Fibroblast of lung (primary cell): ENCODE measurements at regions not wholly inside any gene's neighbourhood (a gene's known extent, or its start where the extent isn't known, plus 50 kb on each side); places are given as distances from the start of the nearest gene placed in this dataset.

ENCODE experiments used
- CTCF ChIP-seq, 2 donors: IDR thresholded peaks in 1 of 2; conservative IDR thresholded peaks in 1 of 2; 1 replicate in 1 of 2; 2 replicates in 1 of 2; pipeline ENCODE4 v1.5.1; 2011 to 2012; ENCODE audit warnings: low read length in 2 of 2, control low read depth in 1 of 2, inconsistent platforms in 1 of 2, low read depth in 1 of 2, mild to moderate bottlenecking in 1 of 2
- EZH2 ChIP-seq: IDR thresholded peaks from 2 replicates; pipeline ENCODE4 v1.5.1; 2012; ENCODE audit warnings: low read length, control low read depth, mild to moderate bottlenecking; ENCODE audit errors: missing control alignments

GRCh38 chr11:109641549-109641948 lies 219.6 kb downstream of the C11orf87 start:
- TF ChIP-seq EZH2 (no peak), CTCF (conservative IDR thresholded peaks at IDR 0.05 in 1 of 2, IDR thresholded peaks at IDR 0.05 in 1 of 2; ENCODE audit: low read depth in 1 of 2, low read length in 2 of 2) (no peak)
